ENCODE measurements at regions not wholly inside any gene's neighbourhood (a gene's known extent, or its start where the extent isn't known, plus 50 kb on each side); places are given as distances from the start of the nearest gene placed in this dataset.
A peak's percentile ranks its signal among the peaks of the same experiment; 100 is the strongest.

DNA sequence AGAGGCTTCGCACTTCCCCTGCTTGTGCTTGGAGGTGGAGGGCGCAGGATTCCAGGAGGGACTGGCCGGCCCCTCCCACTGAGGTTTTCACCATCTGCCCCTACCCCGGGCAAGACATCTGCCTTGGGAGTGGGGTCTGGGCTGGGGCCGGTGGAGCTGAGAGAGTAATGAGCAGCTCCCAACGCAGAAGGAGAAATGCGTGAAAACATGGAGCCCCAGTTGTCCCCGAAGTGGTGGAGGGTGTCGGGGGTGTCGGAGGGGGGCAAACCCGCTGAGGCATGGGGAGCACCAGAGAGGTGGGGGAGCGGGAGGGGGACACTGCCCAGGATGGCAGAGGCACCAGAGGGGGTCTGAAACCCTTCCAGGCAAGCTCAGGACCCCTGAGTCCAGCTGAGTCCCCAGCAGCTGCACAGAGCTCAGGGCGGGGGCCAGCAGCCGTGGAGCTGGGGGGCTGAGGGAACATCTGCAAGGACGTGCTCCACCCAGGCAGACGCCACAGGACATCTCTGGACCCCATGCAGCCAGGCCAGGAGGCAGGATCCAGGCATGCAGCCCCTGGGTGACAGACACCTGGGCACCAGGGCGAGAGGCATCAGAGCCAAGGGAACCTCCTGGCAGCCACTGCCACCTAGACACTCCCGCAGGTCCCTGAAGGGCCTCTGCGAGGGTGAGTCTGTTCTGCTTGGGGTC, 110.6 kb downstream of the SIK1 start:
- no peak for DNase-seq (ENCODE audit: insufficient read length, low spot score)
- TF ChIP-seq, protein P1, sequence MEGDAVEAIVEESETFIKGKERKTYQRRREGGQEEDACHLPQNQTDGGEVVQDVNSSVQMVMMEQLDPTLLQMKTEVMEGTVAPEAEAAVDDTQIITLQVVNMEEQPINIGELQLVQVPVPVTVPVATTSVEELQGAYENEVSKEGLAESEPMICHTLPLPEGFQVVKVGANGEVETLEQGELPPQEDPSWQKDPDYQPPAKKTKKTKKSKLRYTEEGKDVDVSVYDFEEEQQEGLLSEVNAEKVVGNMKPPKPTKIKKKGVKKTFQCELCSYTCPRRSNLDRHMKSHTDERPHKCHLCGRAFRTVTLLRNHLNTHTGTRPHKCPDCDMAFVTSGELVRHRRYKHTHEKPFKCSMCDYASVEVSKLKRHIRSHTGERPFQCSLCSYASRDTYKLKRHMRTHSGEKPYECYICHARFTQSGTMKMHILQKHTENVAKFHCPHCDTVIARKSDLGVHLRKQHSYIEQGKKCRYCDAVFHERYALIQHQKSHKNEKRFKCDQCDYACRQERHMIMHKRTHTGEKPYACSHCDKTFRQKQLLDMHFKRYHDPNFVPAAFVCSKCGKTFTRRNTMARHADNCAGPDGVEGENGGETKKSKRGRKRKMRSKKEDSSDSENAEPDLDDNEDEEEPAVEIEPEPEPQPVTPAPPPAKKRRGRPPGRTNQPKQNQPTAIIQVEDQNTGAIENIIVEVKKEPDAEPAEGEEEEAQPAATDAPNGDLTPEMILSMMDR (IDR thresholded peaks at IDR 0.05; ENCODE audit: insufficient read depth, missing control alignments), result no peak
- no peak for FAIRE-seq

DNA sequence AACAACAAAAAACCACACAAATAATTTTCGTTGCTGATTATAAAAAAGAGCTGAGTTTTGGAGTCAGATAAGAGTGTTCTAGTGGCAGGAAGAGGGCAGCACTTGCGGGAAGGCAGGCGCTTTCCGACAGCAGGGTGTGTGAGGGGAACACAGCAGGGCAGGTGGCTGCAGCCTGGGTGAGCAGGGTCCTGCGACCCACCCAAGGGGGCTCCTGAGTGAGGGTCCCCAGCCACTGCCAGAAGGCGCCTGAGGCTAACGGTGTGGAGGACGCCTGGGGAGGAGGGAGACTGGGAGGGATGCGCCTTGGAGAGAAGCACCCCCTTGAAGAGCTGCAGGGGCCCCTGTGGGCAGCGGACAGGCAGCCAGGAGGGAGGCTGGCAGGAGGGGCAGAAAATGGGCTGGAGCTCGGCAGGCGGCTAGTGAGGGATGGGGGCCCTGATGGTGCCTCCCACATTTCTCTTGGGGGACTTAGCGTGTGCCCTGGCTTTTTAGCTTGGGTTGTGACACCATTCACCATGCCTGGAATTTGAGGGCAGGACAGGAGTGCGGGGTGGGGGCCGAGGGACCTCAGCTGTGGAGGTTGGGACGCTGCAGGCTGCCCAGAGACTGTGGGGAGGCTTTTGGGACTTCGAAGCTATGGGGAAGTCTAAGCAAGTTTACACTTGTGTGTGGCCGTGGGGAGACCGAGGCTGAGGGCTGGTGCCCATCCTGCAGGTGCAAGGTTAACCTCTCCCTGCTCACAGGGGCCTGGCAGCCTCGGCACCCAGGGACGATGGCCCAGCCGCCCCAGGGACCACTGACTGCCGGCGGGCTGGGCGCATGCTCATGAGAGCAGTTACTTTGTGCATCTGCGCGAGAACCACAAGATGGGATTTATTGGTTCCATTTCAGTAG, 111.4 kb downstream of the SIK1 start:
- DNase-seq (ENCODE audit: insufficient read length, low spot score) (no peak), FAIRE-seq (no peak)
- TF ChIP-seq, protein P1 (IDR thresholded peaks at IDR 0.05; ENCODE audit: insufficient read depth, missing control alignments), result peak; percentile 7

GRCh38 chr21:43313939-43314405, 113.0 kb downstream of the SIK1 start:
- DNase-seq (ENCODE audit: insufficient read length, low spot score), result no peak
- TF ChIP-seq, protein P1 (IDR thresholded peaks at IDR 0.05; ENCODE audit: insufficient read depth, missing control alignments), result no peak

DNA sequence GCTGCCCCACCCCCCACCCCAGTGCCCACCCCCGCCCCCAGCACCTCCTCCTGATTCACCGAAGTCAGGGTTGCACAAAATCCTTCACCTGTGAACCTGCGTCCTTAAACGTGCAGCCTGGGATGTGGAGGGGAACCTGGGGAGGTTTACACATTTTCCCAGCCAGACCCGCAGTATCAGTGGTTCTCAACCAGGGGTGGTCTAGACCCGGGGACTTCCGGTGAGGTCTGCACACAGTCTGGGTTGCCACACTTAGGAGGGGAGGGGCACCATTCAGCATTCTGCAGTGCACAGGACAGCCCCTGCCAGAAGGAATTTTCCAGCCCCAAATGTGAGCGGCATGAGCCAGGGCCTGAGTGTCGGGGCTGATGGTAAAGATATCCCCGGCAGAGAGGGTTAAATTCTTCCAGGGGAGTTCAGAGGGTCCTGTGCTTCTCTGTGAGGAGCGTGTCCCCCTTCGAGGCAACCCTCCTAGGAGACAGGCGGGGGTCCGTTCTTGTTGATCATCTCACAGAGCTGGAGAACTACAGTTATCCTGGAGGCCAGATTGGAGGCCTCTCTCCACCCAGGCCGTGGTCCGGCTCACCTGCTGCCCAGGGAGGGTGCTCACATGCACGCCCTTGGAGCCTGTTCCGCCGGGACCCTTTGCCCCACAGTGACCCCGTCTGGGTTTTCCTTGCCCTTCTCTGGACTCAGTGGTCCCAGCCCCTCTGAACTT, 113.6 kb downstream of the SIK1 start:
- FAIRE-seq, result no peak
- TF ChIP-seq, protein P1 (IDR thresholded peaks at IDR 0.05; ENCODE audit: insufficient read depth, missing control alignments), result no peak
- no peak for DNase-seq (ENCODE audit: insufficient read length, low spot score)

More at GRCh38 chr21:43313939-43314405, 113.0 kb downstream of the SIK1 start:
- FAIRE-seq, result no peak

DNA sequence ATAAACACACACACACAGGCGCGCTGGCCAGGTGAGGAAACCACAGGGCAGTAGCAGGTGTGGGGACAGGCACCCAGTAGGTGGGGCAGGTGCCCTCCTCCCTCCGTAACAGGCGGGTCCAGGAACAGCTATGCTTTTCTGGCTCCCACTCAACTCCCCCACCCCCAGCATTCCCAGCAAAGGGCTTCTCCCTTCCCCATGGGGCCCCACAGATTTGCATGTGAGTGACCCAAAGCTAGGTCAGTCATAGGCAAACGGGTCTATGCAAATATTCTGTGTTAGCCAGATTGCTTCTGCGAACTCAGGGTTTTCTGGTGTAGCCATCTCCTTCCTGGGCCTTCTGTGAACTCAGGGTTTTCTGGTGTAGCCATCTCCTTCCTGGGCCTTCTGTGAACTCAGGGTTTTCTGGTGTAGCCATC, 114.2 kb downstream of the SIK1 start:
- FAIRE-seq, result no peak
- DNase-seq (ENCODE audit: insufficient read length, low spot score), result no peak
- TF ChIP-seq, protein P1 (IDR thresholded peaks at IDR 0.05; ENCODE audit: insufficient read depth, missing control alignments), result no peak

GRCh38 chr21:43312011-43312410, 114.9 kb downstream of the SIK1 start:
- TF ChIP-seq, protein P1 (IDR thresholded peaks at IDR 0.05; ENCODE audit: insufficient read depth, missing control alignments), result no peak
- FAIRE-seq, result no peak

More at GRCh38 chr21:43312011-43312410, 114.9 kb downstream of the SIK1 start:
- no peak for DNase-seq (ENCODE audit: insufficient read length, low spot score)

Data from D721Med (cell line).